H1 (cell line): ENCODE measurements at regions not wholly inside any gene's neighbourhood (a gene's known extent, or its start where the extent isn't known, plus 50 kb on each side); places are given as distances from the start of the nearest gene placed in this dataset.

ENCODE experiments used
- CTCF ChIP-seq, 3 experiments: IDR thresholded peaks; 1 replicate in 2 of 3; 2 replicates in 1 of 3; pipeline versions ENCODE4 v1.5.1 to v1.6.1; 2011; ENCODE audit warnings: low read length in 3 of 3, mild to moderate bottlenecking in 3 of 3, inconsistent platforms in 2 of 3, low read depth in 1 of 3, moderate library complexity in 1 of 3; ENCODE audit not compliant: insufficient read depth in 1 of 3; ENCODE audit errors: control extremely low read depth in 1 of 3
- EP300 ChIP-seq, 2 experiments: IDR thresholded peaks; 1 replicate in 1 of 2; 2 replicates in 1 of 2; pipeline ENCODE4 v1.6.1; 2011 to 2012; ENCODE audit warnings: low read depth in 2 of 2, low read length in 2 of 2, mild to moderate bottlenecking in 2 of 2, borderline replicate concordance in 1 of 2, inconsistent platforms in 1 of 2, moderate library complexity in 1 of 2
- EZH2 ChIP-seq: fragments of 200-600 bp; sonication (generic); IDR thresholded peaks from 2 replicates; pipeline ENCODE4 v1.7.1; 2012; ENCODE audit warnings: low read depth, mild to moderate bottlenecking, moderate library complexity, low read length, inconsistent platforms; ENCODE audit not compliant: severe bottlenecking
- MAFK ChIP-seq: IDR thresholded peaks from 2 replicates; pipeline ENCODE4 v1.6.1; 2012; ENCODE audit warnings: low read depth, mild to moderate bottlenecking, improper control_type of control experiment, low read length
- POLR2A ChIP-seq, 2 experiments: IDR thresholded peaks; 1 replicate in 1 of 2; 2 replicates in 1 of 2; pipeline ENCODE4 v1.6.1; 2011; ENCODE audit warnings: low read depth in 2 of 2, low read length in 2 of 2, mild to moderate bottlenecking in 2 of 2; ENCODE audit errors: control extremely low read depth in 1 of 2
- POLR2AphosphoS5 ChIP-seq: IDR thresholded peaks from 2 replicates; pipeline ENCODE4 v1.6.1; 2011; ENCODE audit warnings: low read depth, low read length
- RAD21 ChIP-seq, 2 experiments: IDR thresholded peaks in 1 of 2; conservative IDR thresholded peaks in 1 of 2; 2 replicates each; pipeline ENCODE4 v1.6.1; 2011; ENCODE audit warnings: low read depth in 2 of 2, low read length in 2 of 2, improper control_type of control experiment in 1 of 2, inconsistent platforms in 1 of 2, mild to moderate bottlenecking in 1 of 2, moderate library complexity in 1 of 2
- SP1 ChIP-seq: IDR thresholded peaks from 2 replicates; pipeline ENCODE4 v1.6.1; 2011; ENCODE audit warnings: low read depth, low read length
- TCF12 ChIP-seq: IDR thresholded peaks from 2 replicates; pipeline ENCODE4 v1.6.1; 2011; ENCODE audit warnings: low read depth, mild to moderate bottlenecking, low read length

GRCh38 chr3:74442068-74442467, 172.4 kb downstream of the CNTN3 start:
- TF ChIP-seq CTCF (IDR thresholded peaks at IDR 0.05; ENCODE audit: control extremely low read depth in 1 of 3, insufficient read depth in 1 of 3, low read depth in 1 of 3, low read length in 3 of 3) = no peak
- no peak for TF ChIP-seq POLR2AphosphoS5
- no peak for TF ChIP-seq RAD21 (IDR thresholded peaks at IDR 0.05 in 1 of 2, conservative IDR thresholded peaks at IDR 0.05 in 1 of 2; ENCODE audit: low read depth in 2 of 2, low read length in 2 of 2)
- no peak for TF ChIP-seq POLR2A (IDR thresholded peaks at IDR 0.05; ENCODE audit: control extremely low read depth in 1 of 2, low read depth in 2 of 2, low read length in 2 of 2)
- TF ChIP-seq EZH2 = no peak
- no peak for TF ChIP-seq MAFK
- no peak for TF ChIP-seq TCF12
- no peak for TF ChIP-seq SP1
- no peak for TF ChIP-seq EP300 (IDR thresholded peaks at IDR 0.05; ENCODE audit: borderline replicate concordance in 1 of 2, low read depth in 2 of 2, low read length in 2 of 2)
